ENCODE measurements at regions not wholly inside any gene's neighbourhood (a gene's known extent, or its start where the extent isn't known, plus 50 kb on each side); places are given as distances from the start of the nearest gene placed in this dataset.

DNA sequence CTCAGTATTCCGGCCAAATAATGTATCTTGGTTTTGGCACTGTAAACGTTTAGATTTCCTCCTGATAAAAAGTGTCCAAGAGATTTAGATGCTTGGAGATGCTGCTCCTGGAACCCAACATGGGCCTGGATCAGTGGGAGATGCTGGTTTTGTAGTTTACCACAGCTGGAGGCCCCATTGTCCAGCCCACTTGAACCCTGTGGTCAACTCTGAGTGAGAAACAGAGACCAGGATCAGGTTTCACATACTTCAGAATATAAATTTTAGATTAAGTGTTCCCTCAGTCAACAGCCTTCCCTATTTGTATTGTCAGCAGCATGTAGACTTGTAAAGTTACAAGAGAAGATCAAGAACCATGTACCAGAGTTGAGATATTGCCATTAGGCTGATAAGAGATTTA is 144.7 kb upstream of the C9orf72 start:
- H3K9me3 ChIP-seq (ENCODE audit: control insufficient read depth, insufficient read depth, low read depth, low read length), result no peaks in the 10 kb centered on the region
- no TSS peak for BruUV-seq (replicated peaks)
- no peak for DNase-seq (ENCODE audit: low read depth, low spot score)
- no peak overlapping the region for H3K27ac ChIP-seq (ENCODE audit: low read length)
- in situ Hi-C loops (cut with HindIII; ENCODE audit: low pct_unique_long_range_greater_than_20kb, low sequenced_read_pairs) (no loop called here), intact Hi-C loops (cut with micrococcal nuclease; ENCODE audit: unreplicated experiment) (no loop called here)
- H3K4me3 ChIP-seq (ENCODE audit: low read depth in 2 of 2, low read length in 2 of 2), result no peak overlapping the region
- no peaks in the 10 kb centered on the region for H3K36me3 ChIP-seq (ENCODE audit: control insufficient read depth, insufficient read depth, low read length)
- ChIA-PET CTCF (no interaction called here), POLR2A (no interaction called here)
- no peak for TF ChIP-seq TCF7L2 (IDR thresholded peaks at IDR 0.05; ENCODE audit: low read depth, low read length)
- TF ChIP-seq, protein P1, sequence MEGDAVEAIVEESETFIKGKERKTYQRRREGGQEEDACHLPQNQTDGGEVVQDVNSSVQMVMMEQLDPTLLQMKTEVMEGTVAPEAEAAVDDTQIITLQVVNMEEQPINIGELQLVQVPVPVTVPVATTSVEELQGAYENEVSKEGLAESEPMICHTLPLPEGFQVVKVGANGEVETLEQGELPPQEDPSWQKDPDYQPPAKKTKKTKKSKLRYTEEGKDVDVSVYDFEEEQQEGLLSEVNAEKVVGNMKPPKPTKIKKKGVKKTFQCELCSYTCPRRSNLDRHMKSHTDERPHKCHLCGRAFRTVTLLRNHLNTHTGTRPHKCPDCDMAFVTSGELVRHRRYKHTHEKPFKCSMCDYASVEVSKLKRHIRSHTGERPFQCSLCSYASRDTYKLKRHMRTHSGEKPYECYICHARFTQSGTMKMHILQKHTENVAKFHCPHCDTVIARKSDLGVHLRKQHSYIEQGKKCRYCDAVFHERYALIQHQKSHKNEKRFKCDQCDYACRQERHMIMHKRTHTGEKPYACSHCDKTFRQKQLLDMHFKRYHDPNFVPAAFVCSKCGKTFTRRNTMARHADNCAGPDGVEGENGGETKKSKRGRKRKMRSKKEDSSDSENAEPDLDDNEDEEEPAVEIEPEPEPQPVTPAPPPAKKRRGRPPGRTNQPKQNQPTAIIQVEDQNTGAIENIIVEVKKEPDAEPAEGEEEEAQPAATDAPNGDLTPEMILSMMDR (IDR thresholded peaks at IDR 0.05), result no peak
- TF ChIP-seq, protein P2, sequence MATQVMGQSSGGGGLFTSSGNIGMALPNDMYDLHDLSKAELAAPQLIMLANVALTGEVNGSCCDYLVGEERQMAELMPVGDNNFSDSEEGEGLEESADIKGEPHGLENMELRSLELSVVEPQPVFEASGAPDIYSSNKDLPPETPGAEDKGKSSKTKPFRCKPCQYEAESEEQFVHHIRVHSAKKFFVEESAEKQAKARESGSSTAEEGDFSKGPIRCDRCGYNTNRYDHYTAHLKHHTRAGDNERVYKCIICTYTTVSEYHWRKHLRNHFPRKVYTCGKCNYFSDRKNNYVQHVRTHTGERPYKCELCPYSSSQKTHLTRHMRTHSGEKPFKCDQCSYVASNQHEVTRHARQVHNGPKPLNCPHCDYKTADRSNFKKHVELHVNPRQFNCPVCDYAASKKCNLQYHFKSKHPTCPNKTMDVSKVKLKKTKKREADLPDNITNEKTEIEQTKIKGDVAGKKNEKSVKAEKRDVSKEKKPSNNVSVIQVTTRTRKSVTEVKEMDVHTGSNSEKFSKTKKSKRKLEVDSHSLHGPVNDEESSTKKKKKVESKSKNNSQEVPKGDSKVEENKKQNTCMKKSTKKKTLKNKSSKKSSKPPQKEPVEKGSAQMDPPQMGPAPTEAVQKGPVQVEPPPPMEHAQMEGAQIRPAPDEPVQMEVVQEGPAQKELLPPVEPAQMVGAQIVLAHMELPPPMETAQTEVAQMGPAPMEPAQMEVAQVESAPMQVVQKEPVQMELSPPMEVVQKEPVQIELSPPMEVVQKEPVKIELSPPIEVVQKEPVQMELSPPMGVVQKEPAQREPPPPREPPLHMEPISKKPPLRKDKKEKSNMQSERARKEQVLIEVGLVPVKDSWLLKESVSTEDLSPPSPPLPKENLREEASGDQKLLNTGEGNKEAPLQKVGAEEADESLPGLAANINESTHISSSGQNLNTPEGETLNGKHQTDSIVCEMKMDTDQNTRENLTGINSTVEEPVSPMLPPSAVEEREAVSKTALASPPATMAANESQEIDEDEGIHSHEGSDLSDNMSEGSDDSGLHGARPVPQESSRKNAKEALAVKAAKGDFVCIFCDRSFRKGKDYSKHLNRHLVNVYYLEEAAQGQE (IDR thresholded peaks at IDR 0.05; ENCODE audit: insufficient read depth in 1 of 2, low read depth in 2 of 2, low read length in 1 of 2), result no peak
- no peak for TF ChIP-seq SIN3A (IDR thresholded peaks at IDR 0.05; ENCODE audit: borderline replicate concordance, insufficient read depth, low read depth, low read length)
- TF ChIP-seq POLR2AphosphoS5 (IDR thresholded peaks at IDR 0.05; ENCODE audit: low read depth, low read length), result no peak
- peaks cover 2% of the 10 kb centered on the region; the same call in 1 of the 2 replicates for H3K27me3 ChIP-seq (ENCODE audit: control insufficient read depth, insufficient read depth, low read length)
- no peak for ATAC-seq
- no peaks in the 10 kb centered on the region for H3K4me1 ChIP-seq (ENCODE audit: control insufficient read depth, insufficient read depth, low read length)

DNA sequence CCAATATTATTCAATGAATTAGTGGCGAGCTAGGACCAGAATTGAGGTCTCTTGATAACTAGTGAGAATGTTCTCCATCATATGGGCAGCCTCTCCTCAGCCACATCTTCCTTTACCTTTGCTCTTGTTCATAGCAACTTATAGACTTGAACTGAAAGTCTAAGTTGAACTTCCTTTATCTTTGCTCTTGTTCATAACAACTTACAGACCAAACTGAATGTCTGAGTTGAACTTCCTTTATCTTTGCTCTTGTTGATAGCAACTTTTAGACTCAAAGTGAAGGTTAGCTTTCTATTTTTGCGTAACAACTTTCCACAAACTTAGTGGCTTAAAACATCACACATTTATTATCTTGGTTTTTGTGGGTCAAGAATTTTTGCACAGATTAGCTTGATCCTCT is 146.4 kb upstream of the C9orf72 start:
- in situ Hi-C loops (cut with HindIII; ENCODE audit: low pct_unique_long_range_greater_than_20kb, low sequenced_read_pairs), result no loop called here

More for the DNA sequence above, 146.4 kb upstream of the C9orf72 start:
- BruUV-seq (replicated peaks), result no TSS peak
- H3K9me3 ChIP-seq (ENCODE audit: control insufficient read depth, insufficient read depth, low read depth, low read length), result no peaks in the 10 kb centered on the region
- peaks cover 2% of the 10 kb centered on the region; the same call in 1 of the 2 replicates for H3K27me3 ChIP-seq (ENCODE audit: control insufficient read depth, insufficient read depth, low read length)
- ChIA-PET CTCF (no interaction called here), POLR2A (no interaction called here)
- DNase-seq (ENCODE audit: low read depth, low spot score) (no peak), ATAC-seq (no peak)
- no peaks in the 10 kb centered on the region for H3K4me1 ChIP-seq (ENCODE audit: control insufficient read depth, insufficient read depth, low read length)
- TF ChIP-seq TCF7L2 (IDR thresholded peaks at IDR 0.05; ENCODE audit: low read depth, low read length) (no peak), SIN3A (IDR thresholded peaks at IDR 0.05; ENCODE audit: borderline replicate concordance, insufficient read depth, low read depth, low read length) (no peak), POLR2AphosphoS5 (IDR thresholded peaks at IDR 0.05; ENCODE audit: low read depth, low read length) (no peak)
- TF ChIP-seq, protein P1 (IDR thresholded peaks at IDR 0.05), result no peak
- TF ChIP-seq, protein P2 (IDR thresholded peaks at IDR 0.05; ENCODE audit: insufficient read depth in 1 of 2, low read depth in 2 of 2, low read length in 1 of 2), result no peak
- intact Hi-C loops (cut with micrococcal nuclease; ENCODE audit: unreplicated experiment), result loop anchor here (10.0 kb wide), 1 partner anchor 1055 kb away; no protein-coding TSS in a partner anchor
- no peaks in the 10 kb centered on the region for H3K36me3 ChIP-seq (ENCODE audit: control insufficient read depth, insufficient read depth, low read length)
- H3K4me3 ChIP-seq (ENCODE audit: low read depth in 2 of 2, low read length in 2 of 2), result no peak overlapping the region
- H3K27ac ChIP-seq (ENCODE audit: low read length), result no peak overlapping the region
